HG03575 (cell line): ENCODE measurements at regions not wholly inside any gene's neighbourhood (a gene's known extent, or its start where the extent isn't known, plus 50 kb on each side); places are given as distances from the start of the nearest gene placed in this dataset.

Source experiments
- ATAC-seq: cut with Tn5 transposase; IDR thresholded peaks from one replicate; pipeline ENCODE4 v1.9.1; 2021; ENCODE audit not compliant: unreplicated experiment, insufficient number of reproducible peaks, low FRiP score; ENCODE audit errors: extremely low read depth

DNA sequence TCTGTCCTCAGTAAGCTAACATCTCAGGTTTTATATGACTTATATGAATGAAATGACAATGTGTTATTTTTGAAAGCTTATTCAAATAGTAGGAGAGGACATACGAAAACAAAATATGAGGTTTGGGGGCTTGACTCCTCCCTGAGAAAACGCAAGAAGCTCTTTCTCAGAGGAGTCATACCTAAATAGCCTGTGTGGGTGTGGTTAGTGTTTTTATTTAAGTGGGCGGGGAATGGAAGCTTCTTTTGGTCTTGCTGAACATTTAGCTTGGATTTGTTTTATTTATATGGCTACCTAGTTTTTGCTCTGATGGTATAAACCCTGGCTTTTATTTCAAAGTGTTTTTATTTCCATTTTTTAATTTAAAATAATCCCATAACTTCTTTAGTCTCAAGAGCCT, 72.1 kb upstream of the DSG1 start:
- ATAC-seq, result no peak

DNA sequence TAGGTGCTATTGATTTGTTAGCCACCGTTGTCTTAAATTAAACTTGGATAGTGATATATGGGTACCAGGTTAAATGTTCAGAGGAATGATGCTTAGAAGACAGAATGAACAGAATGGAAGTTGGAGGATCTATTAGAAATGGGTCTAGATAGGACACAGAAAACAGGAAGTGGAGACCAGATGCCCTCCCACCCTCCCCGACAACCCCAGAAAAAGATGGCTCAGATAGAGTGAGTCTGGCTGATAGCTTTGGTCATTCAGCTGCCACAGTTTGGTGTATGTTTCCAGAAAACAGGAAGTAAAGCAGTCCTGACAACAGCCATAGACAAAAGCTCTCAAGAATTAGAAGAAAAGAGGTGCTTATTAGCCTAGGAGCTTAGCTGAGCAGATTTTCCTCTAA, 71.5 kb upstream of the DSG1 start:
- no peak for ATAC-seq

DNA sequence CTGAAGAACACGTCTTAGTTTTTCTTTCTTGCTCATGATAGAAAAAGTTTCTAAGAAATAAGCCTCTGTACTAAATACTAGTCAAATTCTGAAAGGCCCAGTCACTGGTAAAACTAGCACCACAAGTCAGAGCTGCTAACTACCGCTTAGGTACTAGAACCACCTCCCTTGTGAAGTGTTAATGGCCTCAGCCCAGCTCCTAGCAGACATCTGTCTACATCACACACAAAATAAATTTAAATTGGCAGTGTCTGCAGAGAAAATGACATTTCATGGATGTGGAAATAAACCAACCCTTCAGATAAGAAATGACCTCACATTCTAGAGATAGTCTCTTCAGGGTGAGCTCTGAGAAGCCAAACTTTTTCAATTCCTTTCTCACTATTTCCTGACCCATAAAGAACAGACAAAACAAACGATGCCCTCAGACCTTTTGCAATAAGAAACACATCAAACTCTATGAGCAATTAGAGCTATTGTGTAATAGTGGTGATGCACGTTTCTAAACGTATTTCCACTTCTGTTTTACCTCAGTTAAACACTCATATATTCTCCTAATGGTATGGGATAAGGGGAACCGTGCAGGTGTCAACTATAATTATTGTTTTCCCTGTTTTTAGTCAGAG, 70.3 kb upstream of the DSG1 start:
- ATAC-seq, result no peak

DNA sequence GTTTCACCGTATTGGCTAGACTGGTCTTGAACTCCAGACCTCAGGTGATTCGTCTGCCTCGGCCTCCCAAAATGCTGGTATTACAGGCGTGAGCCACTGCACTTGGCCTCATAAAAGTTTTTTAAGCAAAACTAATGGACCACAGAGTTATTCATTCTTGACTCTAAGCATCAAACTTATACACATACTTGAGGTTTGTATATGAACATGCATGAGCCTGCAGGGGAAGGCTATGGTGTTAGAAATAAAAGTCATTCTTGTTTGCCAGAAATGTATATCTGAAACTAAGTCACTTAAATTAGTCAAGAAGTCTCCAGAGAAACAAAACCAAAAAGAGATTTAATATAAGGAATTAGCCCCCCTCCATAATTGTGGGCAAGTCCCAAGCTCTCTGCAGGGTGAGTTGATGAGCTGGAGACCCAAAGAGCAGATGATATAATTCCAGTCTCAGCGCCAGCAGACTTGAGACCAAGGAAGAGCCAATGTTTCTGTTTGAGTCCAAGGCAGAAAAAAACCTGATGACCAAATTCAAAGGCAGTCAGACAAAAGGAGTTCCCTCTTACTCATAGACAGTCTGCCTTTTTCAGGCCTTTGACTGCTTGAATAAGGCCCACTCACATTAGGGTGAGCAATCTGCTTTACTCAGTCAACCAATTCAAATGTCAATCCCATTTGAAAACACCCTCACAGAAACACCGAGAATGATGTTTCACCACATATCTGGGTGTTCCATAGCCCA, 69.0 kb upstream of the DSG1 start:
- no peak for ATAC-seq

DNA sequence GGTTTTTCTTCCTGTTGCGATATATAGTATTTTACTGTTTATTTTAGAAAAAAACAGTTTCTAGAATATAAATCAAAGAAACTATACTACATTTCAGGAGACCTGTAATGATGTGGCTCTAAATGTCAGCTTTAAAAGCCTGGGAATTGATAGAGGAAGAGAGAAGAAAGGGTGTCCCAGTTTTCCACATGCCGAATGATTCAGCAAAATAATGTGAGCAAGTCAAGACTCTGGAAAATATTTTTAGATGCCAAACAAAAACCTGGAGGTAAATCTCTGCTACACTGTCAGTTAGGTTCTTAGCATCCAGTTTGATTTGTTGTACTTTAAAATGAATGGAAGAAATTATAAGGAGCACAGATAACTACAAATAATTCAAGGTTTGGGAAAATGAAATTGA, 67.1 kb upstream of the DSG1 start:
- no peak for ATAC-seq

DNA sequence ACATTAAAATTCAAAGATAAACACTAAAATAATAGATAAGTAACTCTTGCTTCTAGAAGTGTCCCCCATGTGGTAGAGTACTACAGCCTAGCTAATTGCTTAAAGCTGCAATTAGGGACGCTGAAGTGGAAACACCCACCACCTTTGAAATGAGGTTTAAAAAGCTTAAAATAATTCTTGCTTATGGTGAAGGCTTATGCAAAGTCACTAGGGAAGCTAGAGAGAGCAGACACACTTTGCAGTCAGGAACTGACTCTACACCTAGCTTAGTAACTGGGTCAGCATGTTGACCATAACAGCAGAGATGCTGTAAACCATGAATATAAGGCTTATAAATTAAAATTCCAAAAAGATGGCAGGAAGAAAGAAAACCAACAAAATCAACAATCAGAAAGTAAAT, 65.4 kb upstream of the DSG1 start:
- no peak for ATAC-seq

DNA sequence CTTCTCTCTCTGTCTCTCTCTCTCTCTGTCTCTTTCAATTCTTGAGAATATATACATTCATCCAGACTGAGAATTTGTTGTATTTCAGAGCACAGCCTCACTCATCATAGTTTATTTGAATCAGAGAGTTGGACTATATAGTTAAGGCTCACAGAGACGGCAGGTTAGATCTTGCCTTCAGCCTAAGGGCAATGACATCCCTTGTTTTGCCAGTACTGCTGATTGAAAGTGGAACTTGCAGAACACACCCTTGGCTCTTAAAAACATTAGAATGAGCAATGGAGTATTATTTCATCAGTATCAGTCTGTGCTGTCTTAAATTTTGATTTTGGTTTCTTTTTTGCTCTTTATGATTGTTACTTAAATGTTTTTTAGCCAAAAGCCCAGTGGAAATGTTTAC, 62.0 kb upstream of the DSG1 start:
- no peak for ATAC-seq

DNA sequence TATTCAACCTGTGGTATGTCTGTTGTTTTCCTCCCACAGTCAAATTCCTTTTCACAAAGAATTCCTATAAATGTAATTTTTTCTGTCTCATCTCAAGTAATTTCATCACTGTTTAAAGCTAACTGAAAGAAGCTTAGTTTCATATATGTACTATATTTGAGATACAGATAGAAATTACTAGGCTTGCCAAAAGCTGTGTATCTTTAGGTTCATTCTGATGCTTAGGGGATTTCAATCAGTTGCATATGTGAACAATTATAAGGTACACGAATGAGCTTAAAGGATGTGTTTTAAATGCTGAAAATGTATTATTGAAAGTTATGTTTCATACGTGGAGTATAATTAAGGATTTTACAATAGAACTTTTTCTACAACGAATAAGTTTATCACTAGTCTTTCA, 59.2 kb upstream of the DSG1 start:
- no peak for ATAC-seq

DNA sequence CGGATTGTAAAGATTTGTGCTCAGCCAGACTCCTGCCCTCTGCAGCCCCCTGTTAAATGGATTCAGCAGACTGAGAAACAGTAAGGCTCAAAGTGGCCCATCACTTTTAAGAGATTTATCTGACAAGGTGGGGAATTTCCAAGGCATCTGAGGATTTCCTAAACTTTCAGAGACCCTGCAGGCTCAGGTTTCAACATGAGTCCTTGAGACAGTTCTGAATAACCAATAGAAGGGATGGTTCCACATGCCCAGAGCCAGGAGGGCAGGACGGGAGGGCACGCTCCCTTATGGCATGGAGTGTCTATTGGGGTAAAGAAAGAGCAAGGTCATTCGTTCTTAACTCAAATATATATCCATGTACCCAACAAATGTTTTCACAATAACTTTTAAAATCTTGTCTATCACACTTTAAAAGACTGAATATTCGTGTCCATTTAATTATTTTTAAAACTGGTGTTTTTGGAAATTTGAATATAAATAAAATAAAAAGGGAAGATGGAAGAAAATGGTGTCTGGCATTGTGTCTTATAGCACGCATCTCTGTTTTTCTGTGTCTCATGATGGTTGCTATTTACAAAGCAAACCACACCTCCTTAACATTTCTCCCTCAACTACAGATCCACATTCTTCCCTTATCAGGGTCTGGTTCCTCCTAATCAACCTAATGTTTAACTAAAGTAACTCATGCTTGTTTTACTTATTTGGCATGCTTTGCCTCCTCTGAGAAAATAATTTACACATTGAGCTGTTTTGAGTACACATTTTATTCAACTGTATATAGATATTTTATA, 56.0 kb upstream of the DSG1 start:
- no peak for ATAC-seq

DNA sequence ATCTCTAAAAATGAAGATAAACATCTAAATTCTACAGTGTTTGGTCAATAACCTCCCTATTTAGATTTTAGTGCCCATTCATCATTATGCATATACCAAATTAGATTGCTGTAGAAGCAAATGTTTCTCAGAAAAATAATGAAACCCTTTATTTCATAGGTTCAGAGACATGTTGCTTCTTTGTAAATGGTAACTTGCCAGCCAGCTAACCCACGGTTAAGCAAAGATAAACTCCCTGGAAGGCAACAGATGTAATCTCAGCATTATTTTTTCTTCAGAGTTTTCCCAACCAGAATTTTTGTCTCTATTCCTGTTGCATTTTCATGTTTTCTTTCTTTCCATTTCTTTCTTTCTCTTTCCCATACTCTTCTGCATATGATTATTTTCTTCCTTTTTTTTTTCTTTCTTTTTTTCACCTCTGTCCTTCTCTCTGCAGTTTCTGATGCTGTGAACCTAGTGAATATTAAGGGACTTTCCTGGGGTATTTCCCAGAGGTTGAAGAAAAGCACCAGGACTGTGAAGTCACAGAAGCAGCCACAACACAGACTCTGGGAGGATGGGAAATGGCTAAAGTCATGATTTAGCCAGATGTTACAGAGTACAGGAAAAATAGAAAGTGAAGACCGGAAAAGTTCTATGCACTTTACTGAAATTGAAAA, 50.0 kb upstream of the DSG1 start:
- ATAC-seq, result peak; percentile 45
